Pancreas (tissue), 10 donors: ENCODE measurements at regions not wholly inside any gene's neighbourhood (a gene's known extent, or its start where the extent isn't known, plus 50 kb on each side); places are given as distances from the start of the nearest gene placed in this dataset.
A peak's percentile ranks its signal among the peaks of the same experiment; 100 is the strongest.

Experiments used
- ATAC-seq, 4 donors: fragments of 200-7000 bp; cut with Tn5 transposase; one replicate each; pipeline versions ENCODE4 v1.8.0 to v1.9.1; 2020; ENCODE audit warnings: mild to moderate bottlenecking in 4 of 4, moderate library complexity in 4 of 4
- DNase-seq, 6 donors: peaks; one replicate each; pipeline ENCODE4 v3.0.0-alpha.2; 2020
- FAIRE-seq: peaks from 2 replicates; lab custom pipeline; 2012; peaks lifted over from hg19 to GRCh38; lab: Jason Lieb, UNC
- H3K27ac ChIP-seq, 4 donors: fragments of 200-600 bp; sonication (generic); 1 replicate in 3 of 4; 2 replicates in 1 of 4; pipeline versions ENCODE4 v1.5.0 to v1.8.0; 2020
- H3K27me3 ChIP-seq, 4 donors: fragments of 200-600 bp; one replicate each; pipeline ENCODE4 v1.8.0; 2021
- H3K36me3 ChIP-seq, 3 donors: fragments of 200-600 bp; sonication (generic) in 1 of 3; one replicate each; pipeline versions ENCODE4 v1.5.0 to v1.8.0; 2020 to 2021
- H3K4me1 ChIP-seq, 3 donors: fragments of 200-600 bp; one replicate each; pipeline ENCODE4 v1.8.0; 2021
- H3K4me3 ChIP-seq, 4 donors: fragments of 200-600 bp; sonication (generic) in 2 of 4; one replicate each; pipeline versions ENCODE4 v1.5.0 to v1.8.0; 2020 to 2021
- H3K9me3 ChIP-seq, 4 donors: fragments of 200-600 bp; one replicate each; pipeline ENCODE4 v1.8.0; 2021
- CTCF ChIP-seq, 4 donors: fragments of 200-600 bp; sonication (generic) in 3 of 4; IDR thresholded peaks; one replicate each; pipeline versions ENCODE4 v1.5.0 to v1.8.0; 2021; ENCODE audit warnings: antibody characterized with exemption in 4 of 4
- WGBS, 2 donors: extraction: QIAGEN DNeasy Blood & Tissue Kit; methylation state at CpG; one replicate each; pipeline ENCODE4 v1.1.7; 2013; 5-methylcytosine and 5-hydroxymethylcytosine counted together
- intact Hi-C, 3 donors: fragments of 100-400 bp; cut with DNase I; formaldehyde crosslinking; loops; one replicate each; pipeline versions ENCODE4 v1.11.1 to v1.14.2; 2022
- donor health status: healthy with polysubstance abuse.
- donor health status: DM: no; HTN: no; CAD: no; lungs with moderate emphysema.
- donor health status: DM: no; HTN: no; CAD: no.
- donor health status: control.
- donor health status: control.
- donor health status: Bipolar disorder and iron deficiency.
- donor health status: DM: yes; HTN: yes; CAD: no.
- donor health status: DM: no; HTN: no; CAD: no.
- donor health status: DM: no; HTN: no; CAD: no.
- donor health status: DM: yes; HTN: yes; CAD: no.

DNA sequence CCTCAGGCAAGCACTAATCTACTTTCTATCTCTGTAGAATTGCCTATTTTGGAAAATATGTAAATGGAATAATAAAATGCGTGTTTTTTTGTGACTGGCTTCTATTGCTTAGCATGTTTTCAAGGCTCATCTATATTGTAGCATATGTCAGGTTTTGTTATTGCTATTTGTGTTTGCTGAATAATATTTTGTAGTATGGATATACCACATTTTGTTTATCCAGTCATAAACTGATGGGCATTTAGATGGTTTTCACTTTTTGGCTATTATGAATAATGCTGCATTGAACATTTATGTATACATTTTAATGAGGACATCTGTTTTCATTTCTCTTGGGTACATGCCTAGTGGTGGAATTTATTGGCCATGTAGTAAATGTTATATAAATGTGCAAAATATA, 183.3 kb upstream of the ZP4 start:
- DNase-seq, result no peak
- H3K27ac ChIP-seq, result no peak overlapping the region
- FAIRE-seq, result no peak
- no peak overlapping the region for H3K4me3 ChIP-seq
- 52 to 54% methylated on average over 1 of the region's 1 CpG for WGBS, 2 donors
- intact Hi-C loops, result no loop called here
- H3K9me3 ChIP-seq, result no peaks in the 10 kb centered on the region
- no peaks in the 10 kb centered on the region for H3K4me1 ChIP-seq
- no peaks in the 10 kb centered on the region for H3K36me3 ChIP-seq
- no peaks in the 10 kb centered on the region for H3K27me3 ChIP-seq
- ATAC-seq, result no peak
- TF ChIP-seq CTCF (IDR thresholded peaks at IDR 0.05), result no peak

DNA sequence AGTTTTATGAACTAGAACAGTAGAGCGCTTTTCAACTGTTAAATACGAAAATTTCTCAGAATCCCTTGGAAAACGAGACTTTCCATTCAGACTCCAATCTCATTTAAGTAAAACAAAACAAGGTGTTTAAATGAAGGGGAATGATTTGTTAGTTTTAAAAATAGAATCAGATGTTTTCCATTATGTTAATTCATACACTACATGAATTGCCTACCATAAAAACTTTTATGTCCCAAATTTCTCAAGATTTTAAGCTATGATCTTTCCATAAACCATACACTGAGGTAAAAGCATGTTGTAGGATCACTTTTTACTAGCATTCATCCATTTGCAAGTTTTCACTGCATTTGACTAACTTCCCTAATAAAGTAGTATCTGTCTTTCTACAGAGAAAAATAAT, 180.3 kb upstream of the ZP4 start:
- H3K4me3 ChIP-seq, result no peak overlapping the region
- no peak for FAIRE-seq
- H3K9me3 ChIP-seq, result no peaks in the 10 kb centered on the region
- H3K27me3 ChIP-seq, result no peaks in the 10 kb centered on the region
- no peak for DNase-seq
- H3K4me1 ChIP-seq, result no peaks in the 10 kb centered on the region
- intact Hi-C loops, result no loop called here
- no peak overlapping the region for H3K27ac ChIP-seq
- WGBS, 2 donors, result 69 to 82% methylated on average over 3 of the region's 3 CpGs
- TF ChIP-seq CTCF (IDR thresholded peaks at IDR 0.05), result no peak
- no peak for ATAC-seq
- H3K36me3 ChIP-seq, result no peaks in the 10 kb centered on the region

DNA sequence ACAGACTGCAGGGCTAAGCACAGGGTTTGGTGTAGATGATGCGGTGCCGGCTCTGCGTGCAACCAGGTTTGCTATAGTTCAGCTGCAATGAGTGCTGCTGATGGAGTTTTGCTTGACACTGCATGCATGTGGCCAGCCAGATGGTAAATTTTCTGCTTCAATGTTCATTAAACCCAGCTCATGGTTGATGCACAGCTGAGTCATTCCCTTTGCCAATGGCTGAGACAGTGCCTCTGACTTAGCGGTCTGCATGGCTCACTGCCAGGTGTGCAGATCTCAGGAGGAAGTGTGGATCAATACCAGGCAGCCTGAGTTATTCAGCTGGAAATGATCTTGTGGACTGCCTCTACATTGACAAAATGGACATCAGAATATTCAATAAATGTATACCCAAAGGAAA, 172.7 kb upstream of the ZP4 start:
- DNase-seq, result peak in 5 of 6 donors; percentile 18 to 60 (median 22)
- no peak overlapping the region for H3K27ac ChIP-seq
- H3K4me3 ChIP-seq, result no peak overlapping the region
- no peaks in the 10 kb centered on the region for H3K36me3 ChIP-seq
- intact Hi-C loops, result no loop called here
- FAIRE-seq, result no peak
- H3K4me1 ChIP-seq, result no peaks in the 10 kb centered on the region
- TF ChIP-seq CTCF (IDR thresholded peaks at IDR 0.05), result no peak
- WGBS, 2 donors, result 69 to 77% methylated on average over 4 of the region's 4 CpGs
- no peaks in the 10 kb centered on the region for H3K9me3 ChIP-seq
- no peaks in the 10 kb centered on the region for H3K27me3 ChIP-seq
- peak in 3 of 4 donors; percentile 19 to 86 (median 84) for ATAC-seq

- WGBS, 2 donors, result 68 to 85% methylated on average over 3 of the region's 3 CpGs
- no peaks in the 10 kb centered on the region for H3K4me1 ChIP-seq
- TF ChIP-seq CTCF (IDR thresholded peaks at IDR 0.05), result no peak
- H3K27ac ChIP-seq, result no peak overlapping the region
- intact Hi-C loops, result no loop called here
- no peaks in the 10 kb centered on the region for H3K36me3 ChIP-seq
- H3K27me3 ChIP-seq, result no peaks in the 10 kb centered on the region
- DNase-seq, result no peak
- no peaks in the 10 kb centered on the region for H3K9me3 ChIP-seq
- no peak overlapping the region for H3K4me3 ChIP-seq
- no peak for FAIRE-seq
- ATAC-seq, result peak in 1 of 4 donors; percentile 16
These were observed 171.4 kb upstream of the ZP4 start for GRCh38 chr1:238061967-238062613.

- ATAC-seq, result no peak
- no peak for TF ChIP-seq CTCF (IDR thresholded peaks at IDR 0.05)
- H3K9me3 ChIP-seq, result no peaks in the 10 kb centered on the region
- 13 to 21% methylated on average over 2 of the region's 2 CpGs for WGBS, 2 donors
- H3K27ac ChIP-seq, result no peak overlapping the region
- H3K4me3 ChIP-seq, result no peak overlapping the region
- no peaks in the 10 kb centered on the region for H3K27me3 ChIP-seq
- no peaks in the 10 kb centered on the region for H3K36me3 ChIP-seq
- intact Hi-C loops, result no loop called here
- no peak for DNase-seq
- no peaks in the 10 kb centered on the region for H3K4me1 ChIP-seq
- no peak for FAIRE-seq
These were observed 169.3 kb upstream of the ZP4 start for GRCh38 chr1:238060061-238060460.
